K562 (cell line): ENCODE measurements at regions not wholly inside any gene's neighbourhood (a gene's known extent, or its start where the extent isn't known, plus 50 kb on each side); places are given as distances from the start of the nearest gene placed in this dataset.

ENCODE experiments used
- ATAC-seq: fragments of 200-7000 bp; cut with Tn5 transposase; 3 replicates; pipeline ENCODE4 v1.9.1; 2020; ENCODE audit warnings: moderate library complexity
- BruUV-seq: library from RNA; stranded (reverse); fragments of 400-500 nt; replicated peaks from 2 replicates; lab custom pipeline; 2021; lab: Mats Ljungman, UMichigan
- CTCF ChIA-PET: fragments of 300-600 bp; formaldehyde crosslinking; extraction: SDS; loops from one replicate; lab custom pipeline; 2021; ENCODE audit warnings: low intra/inter-chr PET ratio; lab: Yijun Ruan, JAX
- POLR2A ChIA-PET: fragments of 300-600, 350-650 bp; sonication (Branson Sonifier 250); formaldehyde crosslinking; extraction: SDS; loops from one replicate; lab custom pipeline; 2021; ENCODE audit warnings: antibody characterized with exemption, inconsistent platforms; lab: Yijun Ruan, JAX
- DNase-seq, 4 experiments: peaks; one replicate each; pipeline versions ENCODE4 v3.0.0 to v3.0.0-alpha.2; 2011 to 2018; ENCODE audit warnings: low spot score in 3 of 4, mixed read lengths in 3 of 4; ENCODE audit errors: extremely low read depth in 1 of 4
- FAIRE-seq: peaks from 2 replicates; lab custom pipeline; 2011; peaks lifted over from hg19 to GRCh38; lab: Jason Lieb, UNC
- H2AFZ ChIP-seq: 2 replicates; pipeline ENCODE4 v1.6.0; 2011; ENCODE audit warnings: low read depth, low read length, control low read depth, inconsistent platforms
- H3K27ac ChIP-seq: fragments of 200-600 bp; 3 replicates; pipeline ENCODE4 v1.8.0; 2011; ENCODE audit warnings: low read depth, mild to moderate bottlenecking, control low read depth, inconsistent platforms, low read length, moderate library complexity, mixed read lengths; ENCODE audit errors: extremely low read depth
- H3K27me3 ChIP-seq, 2 experiments: fragments of 300-600 bp in 1 of 2; 2 replicates in 1 of 2; 3 replicates in 1 of 2; pipeline versions ENCODE4 v1.6.0 to v1.8.0; 2011; ENCODE audit warnings: inconsistent platforms in 2 of 2, low read length in 2 of 2, mild to moderate bottlenecking in 1 of 2, mixed read lengths in 1 of 2, moderate library complexity in 1 of 2; ENCODE audit not compliant: control insufficient read depth in 2 of 2, insufficient read depth in 2 of 2
- H3K36me3 ChIP-seq: fragments of 300-600 bp; 3 replicates; pipeline ENCODE4 v1.8.0; 2011; ENCODE audit warnings: mild to moderate bottlenecking, low read length, inconsistent platforms; ENCODE audit not compliant: control insufficient read depth, insufficient read depth
- H3K4me1 ChIP-seq, 2 experiments: fragments of 200-600 bp in 1 of 2; replicated peaks in 1 of 2; 2 replicates in 1 of 2; 3 replicates in 1 of 2; pipeline versions ENCODE4 v1.5.1 to v1.8.0; 2011; ENCODE audit warnings: inconsistent platforms in 2 of 2, low read length in 2 of 2, mild to moderate bottlenecking in 1 of 2, mixed read lengths in 1 of 2, moderate library complexity in 1 of 2; ENCODE audit not compliant: control insufficient read depth in 2 of 2, insufficient read depth in 2 of 2
- H3K4me2 ChIP-seq: 2 replicates; pipeline ENCODE4 v1.6.1; 2011; ENCODE audit warnings: low read length, control low read depth, inconsistent platforms, mixed read lengths; ENCODE audit not compliant: insufficient read depth
- H3K4me3 ChIP-seq: fragments of 200-600 bp; sonication (generic), shearing (Covaris generic); 2 replicates; pipeline ENCODE4 v1.5.1; 2016; ENCODE audit warnings: control low read depth, inconsistent platforms
- H3K79me2 ChIP-seq: fragments of 200-600 bp; 3 replicates; pipeline ENCODE4 v1.8.0; 2011; ENCODE audit warnings: low read length, inconsistent platforms; ENCODE audit not compliant: control insufficient read depth, insufficient read depth
- H3K9ac ChIP-seq, 2 experiments: 2 replicates each; pipeline versions ENCODE4 v1.6.0 to v1.6.1; 2011; ENCODE audit warnings: low read depth in 2 of 2, low read length in 2 of 2, control low read depth in 1 of 2, inconsistent platforms in 1 of 2, mild to moderate bottlenecking in 1 of 2, mixed read lengths in 1 of 2; ENCODE audit not compliant: insufficient read depth in 1 of 2
- H3K9me1 ChIP-seq: one replicate; pipeline ENCODE4 v1.6.0; 2011; ENCODE audit warnings: inconsistent platforms, mild to moderate bottlenecking, low read length, moderate library complexity; ENCODE audit not compliant: control insufficient read depth, insufficient read depth
- H3K9me3 ChIP-seq: replicated peaks from 2 replicates; pipeline ENCODE4 v1.5.1; 2011; ENCODE audit warnings: low read depth, low read length, inconsistent platforms; ENCODE audit not compliant: control insufficient read depth, insufficient read depth
- H4K20me1 ChIP-seq: replicated peaks from 2 replicates; pipeline ENCODE4 v1.6.1; 2011; ENCODE audit warnings: low read length, inconsistent platforms, mixed read lengths; ENCODE audit not compliant: control insufficient read depth, insufficient read depth
- CXXC5 ChIP-seq: fragments of 250-450 bp; sonication (Bioruptor Pico); IDR thresholded peaks from 2 replicates; pipeline ENCODE4 v1.8.0; 2022; ENCODE audit warnings: inconsistent platforms, mild to moderate bottlenecking, moderate library complexity
- ETS2 ChIP-seq: IDR thresholded peaks from 2 replicates; pipeline ENCODE4 v1.6.1; 2016; ENCODE audit warnings: borderline replicate concordance, missing genetic modification characterization, mild to moderate bottlenecking, moderate library complexity, missing compliant biosample characterization; ENCODE audit not compliant: poor library complexity, severe bottlenecking
- NBN ChIP-seq: fragments of 450-650 bp; IDR thresholded peaks from 2 replicates; pipeline ENCODE4 v1.6.1; 2016; ENCODE audit warnings: low read depth, mild to moderate bottlenecking
- NR3C1 ChIP-seq: sonication (generic); formaldehyde crosslinking; IDR thresholded peaks from 2 replicates; pipeline ENCODE4 v1.8.1; 2022; ENCODE audit warnings: missing genetic modification reagents
- RHOXF2B ChIP-seq: fragments of 250-450 bp; sonication (Bioruptor Pico); conservative IDR thresholded peaks from 2 replicates; pipeline ENCODE4 v1.5.1; 2021
- ZNF23 ChIP-seq: fragments of 250-450 bp; sonication (Bioruptor Pico); IDR thresholded peaks from 2 replicates; pipeline ENCODE4 v1.4.0; 2020; ENCODE audit warnings: mild to moderate bottlenecking
- WGBS: fragments of 100-300 bp; shearing (Covaris generic); methylation state at CpG from one replicate; pipeline ENCODE4 v1.1.6; 2016; ENCODE audit warnings: low coverage, mixed read lengths; ENCODE audit not compliant: insufficient coverage; ENCODE audit errors: missing lambda C conversion rate; 5-methylcytosine and 5-hydroxymethylcytosine counted together
- in situ Hi-C: fragments of 300-500 bp; cut with MboI; formaldehyde crosslinking; loops from 4 replicates; pipeline ENCODE4 v1.15.0; 2018; ENCODE audit warnings: inconsistent platforms, mixed read lengths
- intact Hi-C: fragments of 100-400 bp; cut with micrococcal nuclease; formaldehyde crosslinking; loops from 2 replicates; pipeline ENCODE4 v1.14.2; 2022
- TF ChIP-seq, protein P1 (sequence below): fragments of 450-650 bp; IDR thresholded peaks from 2 replicates; pipeline ENCODE4 v1.6.1; 2016; ENCODE audit warnings: antibody characterized with exemption
- TF ChIP-seq, protein P2 (sequence below): fragments of 450-650 bp; IDR thresholded peaks from 2 replicates; pipeline ENCODE4 v1.7.1; 2018; ENCODE audit warnings: mild to moderate bottlenecking, low read depth; ENCODE audit not compliant: partially characterized antibody
- TF ChIP-seq, protein P3 (sequence below), 2 experiments: IDR thresholded peaks in 1 of 2; conservative IDR thresholded peaks in 1 of 2; 2 replicates each; pipeline ENCODE4 v1.6.1; 2016; ENCODE audit warnings: low read depth in 2 of 2, mild to moderate bottlenecking in 1 of 2, missing compliant biosample characterization in 1 of 2, missing genetic modification characterization in 1 of 2, moderate library complexity in 1 of 2

DNA sequence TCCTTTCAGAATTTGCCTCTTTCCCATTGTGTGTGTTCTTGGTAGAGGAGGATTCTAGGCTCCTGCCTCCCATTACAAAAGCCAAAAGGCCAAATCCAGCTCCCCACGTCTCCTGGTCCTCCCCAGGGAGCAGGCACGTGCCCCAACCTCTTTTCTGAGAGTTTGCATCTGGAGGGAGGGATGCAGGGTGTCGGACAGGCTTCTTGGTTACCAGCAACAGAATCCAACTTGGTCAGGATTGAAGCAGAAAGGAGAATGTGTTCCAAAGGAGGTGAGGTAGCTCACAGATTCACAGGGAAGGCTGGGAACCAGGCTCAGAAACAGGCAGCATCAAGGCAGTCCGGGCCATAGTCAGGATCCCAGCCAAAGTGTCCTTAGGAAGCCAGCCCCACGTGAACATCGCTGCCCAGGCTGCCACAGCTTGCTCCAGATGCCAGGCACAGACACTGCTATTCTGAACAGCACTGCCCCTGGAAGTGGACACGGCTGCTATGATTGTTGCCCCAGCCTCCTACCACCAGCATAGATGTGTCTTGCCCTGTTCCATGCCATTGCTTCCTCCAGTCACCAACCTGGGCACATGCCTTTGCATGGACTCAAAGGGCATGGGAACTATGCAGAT is 264.2 kb upstream of the ZMIZ1 start (continued):
- TF ChIP-seq, protein P1, sequence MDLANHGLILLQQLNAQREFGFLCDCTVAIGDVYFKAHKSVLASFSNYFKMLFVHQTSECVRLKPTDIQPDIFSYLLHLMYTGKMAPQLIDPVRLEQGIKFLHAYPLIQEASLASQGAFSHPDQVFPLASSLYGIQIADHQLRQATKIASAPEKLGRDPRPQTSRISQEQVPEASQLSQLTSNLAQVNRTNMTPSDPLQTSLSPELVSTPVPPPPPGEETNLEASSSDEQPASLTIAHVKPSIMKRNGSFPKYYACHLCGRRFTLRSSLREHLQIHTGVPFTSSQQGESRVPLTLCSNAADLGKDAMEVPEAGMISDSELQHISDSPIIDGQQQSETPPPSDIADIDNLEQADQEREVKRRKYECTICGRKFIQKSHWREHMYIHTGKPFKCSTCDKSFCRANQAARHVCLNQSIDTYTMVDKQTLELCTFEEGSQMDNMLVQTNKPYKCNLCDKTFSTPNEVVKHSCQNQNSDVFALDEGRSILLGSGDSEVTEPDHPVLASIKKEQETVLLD, result no peak
- TF ChIP-seq ETS2 (tag), result no peak

DNA sequence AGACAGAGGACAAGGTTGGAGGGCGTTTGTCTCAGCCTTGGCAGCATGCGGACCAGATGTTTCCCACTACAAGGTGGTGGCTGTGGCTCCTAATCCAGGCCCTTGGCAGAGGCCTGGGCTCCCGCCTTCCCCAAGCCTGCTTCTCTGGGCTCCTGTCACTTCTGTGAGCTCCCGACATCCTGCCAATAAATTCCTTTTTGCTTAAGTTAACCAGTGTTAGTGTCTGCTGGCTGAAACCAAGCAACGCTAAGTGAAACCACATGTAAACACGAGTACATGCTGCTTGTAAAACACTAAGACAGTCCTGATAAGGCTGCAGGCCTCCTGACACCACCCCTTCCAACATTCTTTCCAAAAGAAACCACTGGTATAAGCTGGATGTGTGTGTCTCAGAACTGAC is 263.6 kb upstream of the ZMIZ1 start:
- POLR2A ChIA-PET, result interaction anchor here (0.6 to 1.1 kb wide), 4 partner anchors 8 to 536 kb away, joined by 3 to 5 read pairs (median 4); no protein-coding TSS in a partner anchor
- H3K79me2 ChIP-seq, result no peaks in the 10 kb centered on the region
- intact Hi-C loops, result no loop called here
- no peak for TF ChIP-seq ZNF23 (CRISPR knock-in tag)
- TF ChIP-seq, protein P2, sequence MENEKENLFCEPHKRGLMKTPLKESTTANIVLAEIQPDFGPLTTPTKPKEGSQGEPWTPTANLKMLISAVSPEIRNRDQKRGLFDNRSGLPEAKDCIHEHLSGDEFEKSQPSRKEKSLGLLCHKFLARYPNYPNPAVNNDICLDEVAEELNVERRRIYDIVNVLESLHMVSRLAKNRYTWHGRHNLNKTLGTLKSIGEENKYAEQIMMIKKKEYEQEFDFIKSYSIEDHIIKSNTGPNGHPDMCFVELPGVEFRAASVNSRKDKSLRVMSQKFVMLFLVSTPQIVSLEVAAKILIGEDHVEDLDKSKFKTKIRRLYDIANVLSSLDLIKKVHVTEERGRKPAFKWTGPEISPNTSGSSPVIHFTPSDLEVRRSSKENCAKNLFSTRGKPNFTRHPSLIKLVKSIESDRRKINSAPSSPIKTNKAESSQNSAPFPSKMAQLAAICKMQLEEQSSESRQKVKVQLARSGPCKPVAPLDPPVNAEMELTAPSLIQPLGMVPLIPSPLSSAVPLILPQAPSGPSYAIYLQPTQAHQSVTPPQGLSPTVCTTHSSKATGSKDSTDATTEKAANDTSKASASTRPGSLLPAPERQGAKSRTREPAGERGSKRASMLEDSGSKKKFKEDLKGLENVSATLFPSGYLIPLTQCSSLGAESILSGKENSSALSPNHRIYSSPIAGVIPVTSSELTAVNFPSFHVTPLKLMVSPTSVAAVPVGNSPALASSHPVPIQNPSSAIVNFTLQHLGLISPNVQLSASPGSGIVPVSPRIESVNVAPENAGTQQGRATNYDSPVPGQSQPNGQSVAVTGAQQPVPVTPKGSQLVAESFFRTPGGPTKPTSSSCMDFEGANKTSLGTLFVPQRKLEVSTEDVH, result no peak
- no peak for TF ChIP-seq NR3C1 (CRISPR knock-in tag)
- TF ChIP-seq NBN, result no peak
- TF ChIP-seq CXXC5 (CRISPR knock-in tag), result no peak
- TF ChIP-seq, protein P3, sequence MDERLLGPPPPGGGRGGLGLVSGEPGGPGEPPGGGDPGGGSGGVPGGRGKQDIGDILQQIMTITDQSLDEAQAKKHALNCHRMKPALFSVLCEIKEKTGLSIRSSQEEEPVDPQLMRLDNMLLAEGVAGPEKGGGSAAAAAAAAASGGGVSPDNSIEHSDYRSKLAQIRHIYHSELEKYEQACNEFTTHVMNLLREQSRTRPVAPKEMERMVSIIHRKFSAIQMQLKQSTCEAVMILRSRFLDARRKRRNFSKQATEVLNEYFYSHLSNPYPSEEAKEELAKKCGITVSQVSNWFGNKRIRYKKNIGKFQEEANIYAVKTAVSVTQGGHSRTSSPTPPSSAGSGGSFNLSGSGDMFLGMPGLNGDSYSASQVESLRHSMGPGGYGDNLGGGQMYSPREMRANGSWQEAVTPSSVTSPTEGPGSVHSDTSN (CRISPR knock-in tag; IDR thresholded peaks at IDR 0.05; ENCODE audit: low read depth), result no peak
- TF ChIP-seq, protein P3 (tag; conservative IDR thresholded peaks at IDR 0.05; ENCODE audit: low read depth), result 0 out of 2 replicates have a peak, but pooled peaks have one; percentile 11
- no peak for TF ChIP-seq RHOXF2B

More for the DNA sequence above, 263.6 kb upstream of the ZMIZ1 start:
- no peak overlapping the region for H3K4me3 ChIP-seq
- FAIRE-seq, result no peak
- CTCF ChIA-PET, result no interaction called here
- H3K27ac ChIP-seq, result no peak overlapping the region
- in situ Hi-C loops, result no loop called here
- no TSS peak for BruUV-seq
- H4K20me1 ChIP-seq, result 0 out of 2 replicates have a peak, but pooled peaks cover 7% of the 10 kb centered on the region
- peaks cover 5 to 54% of the 10 kb centered on the region in 2 experiments; a peak in 3 of 5 replicates for H3K27me3 ChIP-seq
- no peak overlapping the region for H3K4me2 ChIP-seq
- H3K36me3 ChIP-seq, result no peaks in the 10 kb centered on the region
- no peaks in the 10 kb centered on the region for H3K9me3 ChIP-seq
- WGBS, result 4% methylated on average over 6 of the region's 6 CpGs
- no peak overlapping the region for H3K9ac ChIP-seq
- H3K4me1 ChIP-seq, result no peaks in the 10 kb centered on the region
- no peak overlapping the region for H2AFZ ChIP-seq
- DNase-seq, result no peak
- H3K9me1 ChIP-seq, result no peaks in the 10 kb centered on the region
- no peak for ATAC-seq
